ENCODE measurements at regions not wholly inside any gene's neighbourhood (a gene's known extent, or its start where the extent isn't known, plus 50 kb on each side); places are given as distances from the start of the nearest gene placed in this dataset.

DNA sequence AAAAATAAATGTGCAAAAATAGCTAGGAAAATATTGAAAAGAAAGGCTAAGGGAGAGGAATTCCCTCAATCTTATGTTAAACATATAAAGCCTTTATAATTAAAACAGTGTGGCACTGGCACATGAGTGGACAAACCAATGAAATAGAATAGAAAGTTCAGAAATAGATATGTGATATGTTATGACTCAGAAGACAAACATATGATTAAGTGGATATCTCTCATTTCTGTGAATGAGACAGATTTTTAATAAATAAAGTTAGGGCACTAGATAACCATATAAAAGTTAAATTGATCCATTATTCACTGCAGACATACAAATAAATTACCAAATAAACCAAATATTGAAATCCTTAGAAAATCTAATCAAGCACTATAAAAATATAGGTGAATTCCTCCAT is 73.0 kb downstream of the ALG10B start (continued):
- TF ChIP-seq, protein P1, sequence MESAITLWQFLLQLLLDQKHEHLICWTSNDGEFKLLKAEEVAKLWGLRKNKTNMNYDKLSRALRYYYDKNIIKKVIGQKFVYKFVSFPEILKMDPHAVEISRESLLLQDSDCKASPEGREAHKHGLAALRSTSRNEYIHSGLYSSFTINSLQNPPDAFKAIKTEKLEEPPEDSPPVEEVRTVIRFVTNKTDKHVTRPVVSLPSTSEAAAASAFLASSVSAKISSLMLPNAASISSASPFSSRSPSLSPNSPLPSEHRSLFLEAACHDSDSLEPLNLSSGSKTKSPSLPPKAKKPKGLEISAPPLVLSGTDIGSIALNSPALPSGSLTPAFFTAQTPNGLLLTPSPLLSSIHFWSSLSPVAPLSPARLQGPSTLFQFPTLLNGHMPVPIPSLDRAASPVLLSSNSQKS (CRISPR knock-in tag; IDR thresholded peaks at IDR 0.05): no peak
- TF ChIP-seq CXXC5 (CRISPR knock-in tag; IDR thresholded peaks at IDR 0.05): no peak

DNA sequence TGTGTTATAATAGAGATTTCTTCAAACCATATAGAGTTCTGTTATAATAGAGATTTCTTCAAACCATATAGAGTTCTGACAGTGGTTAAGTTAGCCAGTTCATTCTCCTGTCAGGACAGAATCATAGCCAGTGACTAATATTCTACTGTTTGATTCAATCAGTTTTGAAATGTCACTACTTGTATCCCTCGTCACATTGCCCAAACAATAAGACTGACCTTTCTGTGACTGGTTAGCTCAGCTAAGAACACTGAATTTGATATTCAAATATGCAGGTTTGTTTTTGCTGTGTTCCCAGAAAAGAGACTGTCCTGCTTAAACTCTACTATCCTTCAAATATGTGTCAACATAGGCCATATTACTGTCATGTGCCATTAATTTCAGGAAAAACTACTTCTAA is 74.4 kb downstream of the ALG10B start:
- Histone ChIP-seq H3K9ac (ENCODE audit: insufficient read depth in 1 of 2, low read depth in 2 of 2, low read length in 2 of 2) (no peak overlapping the region), H4K20me1 (replicated peaks; ENCODE audit: control insufficient read depth, insufficient read depth, low read length) (no peaks in the 10 kb centered on the region), H3K79me2 (ENCODE audit: control insufficient read depth, insufficient read depth, low read length) (no peaks in the 10 kb centered on the region), H3K27me3 (ENCODE audit: control insufficient read depth in 2 of 2, insufficient read depth in 2 of 2, low read length in 2 of 2) (no peaks in the 10 kb centered on the region), H3K9me3 (replicated peaks; ENCODE audit: control insufficient read depth, insufficient read depth, low read depth, low read length) (no peaks in the 10 kb centered on the region), H3K36me3 (ENCODE audit: control insufficient read depth, insufficient read depth, low read length) (no peaks in the 10 kb centered on the region), H2AFZ (ENCODE audit: low read depth, low read length) (no peak overlapping the region), H3K4me2 (ENCODE audit: insufficient read depth, low read length) (no peak overlapping the region), H3K4me1 (replicated peaks in 1 of 2; ENCODE audit: control insufficient read depth in 2 of 2, insufficient read depth in 2 of 2, low read length in 2 of 2) (no peaks in the 10 kb centered on the region), H3K9me1 (ENCODE audit: control insufficient read depth, insufficient read depth, low read length) (no peaks in the 10 kb centered on the region), H3K27ac (ENCODE audit: extremely low read depth, low read depth, low read length) (no peak overlapping the region), H3K4me3 (no peak overlapping the region)
- no peak for TF ChIP-seq MAZ (CRISPR knock-in tag; conservative IDR thresholded peaks at IDR 0.05 in 1 of 2, IDR thresholded peaks at IDR 0.05 in 1 of 2)
- TF ChIP-seq RFX7 (CRISPR knock-in tag; IDR thresholded peaks at IDR 0.05): no peak
- 0% methylated on average over 1 of the region's 1 CpG for WGBS (ENCODE audit: insufficient coverage, low coverage, missing lambda C conversion rate)
- intact Hi-C loops (cut with micrococcal nuclease) (no loop called here), in situ Hi-C loops (cut with MboI) (no loop called here)
- FAIRE-seq (no peak), DNase-seq (ENCODE audit: extremely low read depth in 1 of 4, low spot score in 3 of 4) (no peak), ATAC-seq (no peak)
- CTCF ChIA-PET (ENCODE audit: low intra/inter-chr PET ratio): interaction anchor here (0.5 kb wide), 1 partner anchor 9 kb away, joined by 3 read pairs; no protein-coding TSS in a partner anchor
- no TSS peak for BruUV-seq (replicated peaks)
- POLR2A ChIA-PET: no interaction called here
